Hepatocyte (in vitro differentiated cells): ENCODE measurements at regions not wholly inside any gene's neighbourhood (a gene's known extent, or its start where the extent isn't known, plus 50 kb on each side); places are given as distances from the start of the nearest gene placed in this dataset.

ENCODE experiments used
- DNase-seq: peaks from one replicate; pipeline ENCODE4 v3.0.0-alpha.2; 2016; ENCODE audit warnings: low spot score
- H2AFZ ChIP-seq: fragments of 200-600 bp; sonication (generic); 2 replicates; pipeline ENCODE4 v1.6.0; 2016; ENCODE audit warnings: antibody characterized with exemption, mild to moderate bottlenecking
- H3K27ac ChIP-seq: fragments of 200-600 bp; sonication (generic); 2 replicates; pipeline ENCODE4 v1.5.1; 2016; ENCODE audit warnings: mild to moderate bottlenecking
- H3K27me3 ChIP-seq: fragments of 200-600 bp; sonication (generic); 2 replicates; pipeline ENCODE4 v1.6.1; 2016
- H3K36me3 ChIP-seq: fragments of 200-600 bp; sonication (generic); replicated peaks from 2 replicates; pipeline ENCODE4 v1.5.1; 2016; ENCODE audit warnings: low read depth; ENCODE audit not compliant: insufficient read depth
- H3K4me1 ChIP-seq: fragments of 200-600 bp; sonication (generic); 2 replicates; pipeline ENCODE4 v1.5.1; 2016; ENCODE audit warnings: mild to moderate bottlenecking, moderate library complexity; ENCODE audit not compliant: insufficient read depth
- H3K4me2 ChIP-seq: fragments of 200-600 bp; sonication (generic); 2 replicates; pipeline ENCODE4 v1.6.0; 2016
- H3K4me3 ChIP-seq: fragments of 200-600 bp; sonication (generic); 2 replicates; pipeline ENCODE4 v1.5.1; 2016; ENCODE audit warnings: mild to moderate bottlenecking
- H3K79me2 ChIP-seq: fragments of 200-600 bp; sonication (generic); 2 replicates; pipeline ENCODE4 v1.6.0; 2017; ENCODE audit warnings: mild to moderate bottlenecking
- H3K9me2 ChIP-seq: fragments of 200-600 bp; sonication (generic); replicated peaks from 2 replicates; pipeline ENCODE4 v1.6.0; 2017; ENCODE audit warnings: mild to moderate bottlenecking; ENCODE audit not compliant: insufficient read depth
- H3K9me3 ChIP-seq: fragments of 200-600 bp; sonication (generic); 2 replicates; pipeline ENCODE4 v1.5.1; 2016; ENCODE audit warnings: low read depth, mild to moderate bottlenecking
- H4K20me1 ChIP-seq: fragments of 200-600 bp; sonication (generic); 2 replicates; pipeline ENCODE4 v1.6.0; 2016; ENCODE audit warnings: mild to moderate bottlenecking; ENCODE audit not compliant: insufficient read depth, poor library complexity, severe bottlenecking
- EZH2 ChIP-seq: fragments of 200-600 bp; sonication (generic); IDR thresholded peaks from 2 replicates; pipeline ENCODE4 v1.6.1; 2016; ENCODE audit warnings: antibody characterized with exemption, mild to moderate bottlenecking, borderline replicate concordance
- EZH2phosphoT487 ChIP-seq: fragments of 200-600 bp; sonication (generic); IDR thresholded peaks from one replicate; pipeline ENCODE4 v1.6.1; 2018; ENCODE audit warnings: antibody characterized with exemption, mild to moderate bottlenecking, low read depth, moderate library complexity; ENCODE audit not compliant: unreplicated experiment, severe bottlenecking
- WGBS: methylation state at CpG from one replicate; pipeline ENCODE4 v1.1.6; 2016; ENCODE audit warnings: low lambda C conversion rate; ENCODE audit errors: missing lambda C conversion rate; 5-methylcytosine and 5-hydroxymethylcytosine counted together
- TF ChIP-seq, protein P1 (sequence below): fragments of 200-600 bp; sonication (generic); IDR thresholded peaks from 2 replicates; pipeline ENCODE4 v1.5.1; 2016; ENCODE audit warnings: antibody characterized with exemption, mild to moderate bottlenecking; ENCODE audit not compliant: poor library complexity

- Histone ChIP-seq H4K20me1 (no peaks in the 10 kb centered on the region), H3K9me2 (no peaks in the 10 kb centered on the region), H3K79me2 (no peaks in the 10 kb centered on the region), H3K36me3 (no peaks in the 10 kb centered on the region), H2AFZ (no peak overlapping the region), H3K27ac (no peak overlapping the region), H3K4me3 (no peak overlapping the region), H3K9me3 (no peaks in the 10 kb centered on the region), H3K27me3 (no peaks in the 10 kb centered on the region), H3K4me1 (no peaks in the 10 kb centered on the region), H3K4me2 (no peak overlapping the region)
- TF ChIP-seq, protein P1, sequence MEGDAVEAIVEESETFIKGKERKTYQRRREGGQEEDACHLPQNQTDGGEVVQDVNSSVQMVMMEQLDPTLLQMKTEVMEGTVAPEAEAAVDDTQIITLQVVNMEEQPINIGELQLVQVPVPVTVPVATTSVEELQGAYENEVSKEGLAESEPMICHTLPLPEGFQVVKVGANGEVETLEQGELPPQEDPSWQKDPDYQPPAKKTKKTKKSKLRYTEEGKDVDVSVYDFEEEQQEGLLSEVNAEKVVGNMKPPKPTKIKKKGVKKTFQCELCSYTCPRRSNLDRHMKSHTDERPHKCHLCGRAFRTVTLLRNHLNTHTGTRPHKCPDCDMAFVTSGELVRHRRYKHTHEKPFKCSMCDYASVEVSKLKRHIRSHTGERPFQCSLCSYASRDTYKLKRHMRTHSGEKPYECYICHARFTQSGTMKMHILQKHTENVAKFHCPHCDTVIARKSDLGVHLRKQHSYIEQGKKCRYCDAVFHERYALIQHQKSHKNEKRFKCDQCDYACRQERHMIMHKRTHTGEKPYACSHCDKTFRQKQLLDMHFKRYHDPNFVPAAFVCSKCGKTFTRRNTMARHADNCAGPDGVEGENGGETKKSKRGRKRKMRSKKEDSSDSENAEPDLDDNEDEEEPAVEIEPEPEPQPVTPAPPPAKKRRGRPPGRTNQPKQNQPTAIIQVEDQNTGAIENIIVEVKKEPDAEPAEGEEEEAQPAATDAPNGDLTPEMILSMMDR: peak; percentile 16
- TF ChIP-seq EZH2 (no peak), EZH2phosphoT487 (no peak)
- no peak for DNase-seq
- WGBS: 78% methylated on average over 12 of the region's 13 CpGs
Observed at GRCh38 chr17:77266891-77267341, 126.1 kb downstream of the SEC14L1 start.

GRCh38 chr17:77269696-77270681 is 129.2 kb downstream of the SEC14L1 start:
- H3K4me3 ChIP-seq: no peak overlapping the region
- peak; percentile 44 for DNase-seq
- no peaks in the 10 kb centered on the region for H3K79me2 ChIP-seq
- H3K9me2 ChIP-seq: no peaks in the 10 kb centered on the region
- H3K9me3 ChIP-seq: no peaks in the 10 kb centered on the region
- no peaks in the 10 kb centered on the region for H3K4me1 ChIP-seq
- no peak overlapping the region for H2AFZ ChIP-seq
- H4K20me1 ChIP-seq: no peaks in the 10 kb centered on the region
- H3K36me3 ChIP-seq: no peaks in the 10 kb centered on the region
- WGBS: 73% methylated on average over 18 of the region's 18 CpGs
- TF ChIP-seq EZH2phosphoT487: no peak
- TF ChIP-seq, protein P1: no peak
- no peak for TF ChIP-seq EZH2
- no peak overlapping the region for H3K4me2 ChIP-seq
- H3K27me3 ChIP-seq: no peaks in the 10 kb centered on the region
- no peak overlapping the region for H3K27ac ChIP-seq

GRCh38 chr17:77271411-77271810 is 130.6 kb downstream of the SEC14L1 start:
- TF ChIP-seq EZH2phosphoT487: no peak
- TF ChIP-seq, protein P1: no peak
- TF ChIP-seq EZH2: no peak
- Histone ChIP-seq H3K4me2 (no peak overlapping the region), H3K9me2 (no peaks in the 10 kb centered on the region), H3K27ac (no peak overlapping the region), H3K4me3 (no peak overlapping the region), H2AFZ (no peak overlapping the region), H3K4me1 (no peaks in the 10 kb centered on the region), H3K36me3 (no peaks in the 10 kb centered on the region), H3K27me3 (no peaks in the 10 kb centered on the region), H3K79me2 (no peaks in the 10 kb centered on the region), H3K9me3 (no peaks in the 10 kb centered on the region), H4K20me1 (no peaks in the 10 kb centered on the region)
- no peak for DNase-seq
- WGBS: 72% methylated on average over 8 of the region's 8 CpGs
